Endometrium (tissue), 2 donors: ENCODE measurements at regions not wholly inside any gene's neighbourhood (a gene's known extent, or its start where the extent isn't known, plus 50 kb on each side); places are given as distances from the start of the nearest gene placed in this dataset.
A peak's percentile ranks its signal among the peaks of the same experiment; 100 is the strongest.
"Not testable (repeated sequence)": the region's sequence is repeated elsewhere in the genome, so short reads cannot be mapped to it uniquely, and the experiment has no call there.

Experiments
- FAIRE-seq: peaks from 2 replicates; lab custom pipeline; 2012; peaks lifted over from hg19 to GRCh38; lab: Jason Lieb, UNC
- donor health status: control.
- donor health status: control.

- not testable (repeated sequence) for FAIRE-seq
Measured at GRCh38 chr16:18148132-18148531, 188.4 kb downstream of the NPIPA8 start.

- not testable (repeated sequence) for FAIRE-seq
Measured at GRCh38 chr16:18146601-18147142, 189.9 kb downstream of the NPIPA8 start.

- not testable (repeated sequence) for FAIRE-seq
Measured at GRCh38 chr16:18142066-18142465, 194.5 kb downstream of the NPIPA8 start.

DNA sequence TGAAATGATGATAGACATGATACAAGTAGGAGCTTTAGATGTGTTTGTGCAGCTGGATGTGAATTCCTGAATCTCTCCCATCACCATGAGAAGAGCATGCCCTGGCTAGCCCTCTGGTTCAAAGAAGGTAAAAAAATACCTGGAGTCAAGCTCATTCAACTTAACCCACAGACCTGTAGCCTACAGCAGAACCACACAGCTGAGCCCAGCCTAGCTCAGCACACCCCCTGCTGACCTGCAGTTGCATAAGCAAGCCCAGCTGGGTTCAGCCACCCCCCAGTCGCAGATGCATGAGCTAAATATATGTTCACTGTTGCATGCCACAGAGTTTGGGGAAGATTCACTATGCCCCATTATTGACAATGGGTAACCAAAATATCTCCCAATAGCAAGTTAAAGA, 200.2 kb downstream of the NPIPA8 start:
- not testable (repeated sequence) for FAIRE-seq

DNA sequence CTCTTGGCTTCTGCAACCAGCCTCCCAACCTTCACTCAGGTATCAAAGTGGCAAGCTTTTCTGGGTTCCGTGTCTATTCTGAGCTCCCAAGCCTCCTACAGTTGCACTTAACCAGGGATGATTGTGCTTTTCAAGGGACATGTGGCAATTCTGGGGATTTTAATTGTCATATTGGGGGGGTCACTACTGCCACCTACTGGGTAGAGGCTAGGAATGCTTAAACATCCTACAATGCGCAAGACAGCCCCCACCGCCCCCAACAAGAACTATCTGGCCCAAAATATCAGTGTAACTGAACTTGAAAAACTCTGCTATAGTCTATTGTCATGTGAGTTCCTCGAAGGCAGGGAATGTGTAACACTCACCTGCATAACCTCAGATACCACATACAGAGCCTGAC, 201.5 kb downstream of the NPIPA8 start:
- FAIRE-seq = not testable (repeated sequence)

- peak; percentile 50 for FAIRE-seq
Measured at GRCh38 chr16:18131587-18131986, 204.9 kb downstream of the NPIPA8 start.

GRCh38 chr16:18130478-18131120, 205.9 kb downstream of the NPIPA8 start:
- not testable (repeated sequence) for FAIRE-seq

- not testable (repeated sequence) for FAIRE-seq
Measured at GRCh38 chr16:18127033-18127432, 209.5 kb downstream of the NPIPA8 start.

GRCh38 chr16:18119092-18119491, 217.4 kb downstream of the NPIPA8 start:
- not testable (repeated sequence) for FAIRE-seq

GRCh38 chr16:18118684-18119083, 217.9 kb downstream of the NPIPA8 start:
- not testable (repeated sequence) for FAIRE-seq

- not testable (repeated sequence) for FAIRE-seq
Measured at GRCh38 chr16:18118071-18118470, 218.5 kb downstream of the NPIPA8 start.

DNA sequence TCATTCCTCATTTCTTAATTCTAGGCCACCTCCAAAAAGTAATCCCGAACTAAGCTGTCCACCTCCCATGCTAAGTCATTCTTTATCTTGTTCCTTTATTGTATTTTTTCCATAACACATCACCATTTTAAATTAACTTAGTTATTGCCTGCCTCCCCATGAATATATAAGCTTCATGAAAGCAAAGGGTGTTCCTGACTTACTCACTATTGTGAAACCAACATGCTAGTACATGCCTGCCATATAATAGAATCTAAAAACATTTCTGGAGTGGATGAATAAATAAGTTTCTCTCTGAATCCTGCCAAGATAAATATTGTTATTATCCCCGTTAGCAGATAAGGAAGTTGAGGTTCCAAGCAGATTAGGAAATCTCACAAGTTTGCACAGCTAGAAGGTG, 232.1 kb downstream of the NPIPA8 start:
- not testable (repeated sequence) for FAIRE-seq

GRCh38 chr16:18101077-18101476, 235.5 kb downstream of the NPIPA8 start:
- FAIRE-seq = not testable (repeated sequence)

GRCh38 chr16:18092605-18093004, 243.9 kb downstream of the NPIPA8 start:
- FAIRE-seq = not testable (repeated sequence)

DNA sequence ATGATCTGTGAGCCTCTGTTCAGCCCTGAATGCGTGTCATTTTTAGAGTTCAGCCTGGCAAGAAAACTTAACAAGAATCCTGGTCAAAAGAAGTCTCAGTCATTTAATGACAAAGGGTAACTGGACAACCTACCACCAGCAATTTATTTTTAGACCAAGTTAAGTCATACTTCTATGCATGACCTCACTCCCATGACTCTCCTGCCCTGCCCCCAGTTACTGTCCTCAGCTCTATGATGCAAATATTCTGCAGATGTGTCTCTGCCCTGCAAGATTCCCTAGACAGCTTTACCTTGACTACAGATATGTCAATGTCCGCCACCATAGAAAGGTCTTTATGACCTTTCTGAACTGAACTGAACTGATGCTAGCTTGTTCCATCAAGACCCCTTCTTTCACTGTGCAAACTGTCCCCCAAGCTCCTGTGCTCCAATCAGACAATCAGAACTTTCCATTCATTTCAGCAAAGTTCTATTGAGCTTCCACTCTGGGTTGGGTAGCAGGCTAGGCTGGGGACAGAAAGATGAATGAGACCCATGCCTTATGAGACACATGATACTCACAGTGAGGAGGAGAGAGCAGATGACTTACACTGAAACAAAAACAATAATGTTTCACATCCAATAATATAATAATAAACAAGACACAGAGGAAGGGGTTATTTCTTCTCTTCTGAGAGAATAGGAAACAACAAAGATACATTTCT, 255.7 kb downstream of the NPIPA8 start:
- FAIRE-seq = not testable (repeated sequence)

DNA sequence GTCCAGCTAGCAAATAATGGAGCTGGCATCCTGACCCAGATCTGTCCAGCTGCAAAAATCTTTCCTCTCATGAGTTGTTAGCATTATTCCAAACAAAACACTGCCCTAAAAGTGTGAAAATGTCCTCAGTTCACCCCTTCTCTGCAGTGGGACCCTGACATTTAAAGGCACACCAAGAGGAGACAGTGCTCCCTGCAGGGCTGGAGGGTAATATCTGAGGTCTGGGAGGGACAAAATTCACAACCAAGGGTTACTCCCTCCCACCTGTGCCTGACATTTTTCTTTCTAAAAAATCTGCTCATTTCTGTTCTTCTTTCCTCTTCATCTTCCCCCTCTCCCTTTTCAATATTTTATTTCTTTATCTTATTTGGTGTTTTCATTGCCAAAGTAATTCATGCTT, 258.6 kb downstream of the NPIPA8 start:
- not testable (repeated sequence) for FAIRE-seq

DNA sequence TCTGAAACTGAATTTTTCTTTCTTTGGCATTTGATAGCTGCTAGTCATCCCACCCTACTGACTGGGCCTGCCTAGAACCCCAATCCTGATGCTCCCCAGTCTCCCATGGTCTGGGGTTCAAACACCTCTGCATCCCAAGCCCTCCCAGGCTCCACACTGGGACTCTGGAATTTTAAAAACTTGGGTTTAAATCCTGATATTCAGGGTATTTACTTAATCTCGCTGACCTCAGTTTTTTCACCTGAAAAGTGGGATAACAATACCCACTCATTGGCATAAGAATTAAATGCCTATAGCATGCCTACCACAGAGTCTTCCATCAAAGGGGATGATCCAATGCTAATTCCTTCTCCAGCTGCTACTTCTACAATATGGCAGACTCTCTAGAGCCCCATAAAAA, 264.4 kb downstream of the NPIPA8 start:
- no peak for FAIRE-seq

DNA sequence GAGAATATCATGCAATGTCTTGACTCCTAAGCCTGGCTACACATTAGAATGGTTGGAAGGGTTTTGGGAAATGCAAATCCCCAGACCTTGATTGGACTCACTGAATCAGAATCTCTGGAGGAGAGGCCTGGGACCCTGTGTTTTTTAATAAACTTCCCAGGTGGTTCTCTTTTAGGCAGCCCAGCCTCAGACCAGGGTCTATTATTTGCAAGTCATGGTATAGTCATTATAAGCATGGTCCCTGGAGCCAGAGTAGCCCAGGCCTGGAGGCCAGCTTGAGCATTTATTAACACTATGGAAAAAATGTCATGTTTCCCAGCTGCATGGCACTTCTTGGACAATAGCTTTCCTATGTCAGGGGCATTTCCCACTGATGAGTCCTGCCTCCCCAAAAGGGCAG, 266.9 kb downstream of the NPIPA8 start:
- FAIRE-seq = no peak

DNA sequence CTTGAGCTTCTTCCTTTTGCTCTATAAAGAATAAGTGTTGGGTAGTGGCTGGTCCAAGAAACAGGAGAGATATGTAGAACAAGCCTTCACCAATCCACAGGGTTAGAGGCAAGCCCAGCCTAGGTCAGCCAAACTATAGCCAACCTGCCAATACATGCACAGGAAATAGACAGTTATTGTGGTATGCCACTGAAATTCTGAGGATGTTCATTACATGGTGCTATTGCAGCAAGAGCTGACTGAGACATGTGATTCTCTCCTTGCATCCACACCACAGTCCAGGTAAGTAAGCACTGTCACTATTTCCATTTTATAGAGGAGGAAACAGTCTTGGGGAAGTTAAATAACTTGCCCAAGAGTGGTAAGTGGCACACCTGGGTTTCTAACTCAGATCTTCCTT, 268.1 kb downstream of the NPIPA8 start:
- FAIRE-seq = no peak

DNA sequence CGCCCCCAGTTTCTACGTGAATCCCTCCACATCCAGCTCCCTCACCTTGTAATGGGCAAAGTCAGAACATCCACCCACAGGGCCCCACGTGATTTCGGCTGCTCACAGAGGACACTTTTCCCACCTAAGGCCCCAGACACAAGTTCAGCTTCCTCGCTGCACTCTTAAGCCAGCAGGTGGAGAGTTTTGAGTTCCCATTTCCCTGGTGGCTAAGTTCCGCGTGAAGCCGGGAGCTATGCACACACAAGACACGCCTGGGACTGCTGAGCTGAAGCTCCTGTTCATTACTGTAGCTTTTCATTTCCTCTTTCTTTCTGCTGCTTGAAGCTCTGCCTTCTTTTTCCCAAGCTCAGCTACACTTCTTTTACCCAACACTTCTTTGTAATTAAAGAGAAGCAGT, 273.8 kb downstream of the NPIPA8 start:
- FAIRE-seq = no peak

DNA sequence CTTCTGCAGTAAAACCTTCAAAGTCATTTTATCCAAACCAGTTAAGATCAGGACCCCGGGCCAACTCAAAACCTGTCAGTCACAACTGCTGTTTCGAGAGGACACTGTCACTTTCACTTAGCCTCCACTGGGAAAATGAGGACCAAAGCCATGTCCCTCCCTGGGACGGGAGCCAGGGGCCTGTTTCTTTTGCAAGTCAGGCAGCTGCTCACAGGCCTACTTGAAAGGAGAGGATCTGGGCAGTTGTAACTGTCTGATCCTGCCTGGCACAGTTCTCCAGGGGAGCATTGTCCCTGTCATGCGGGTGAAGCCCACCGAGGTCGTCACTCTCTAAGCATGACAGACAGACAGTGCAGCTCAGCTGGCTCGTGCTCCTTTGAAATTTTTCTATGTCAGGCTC, 276.2 kb downstream of the NPIPA8 start:
- no peak for FAIRE-seq

DNA sequence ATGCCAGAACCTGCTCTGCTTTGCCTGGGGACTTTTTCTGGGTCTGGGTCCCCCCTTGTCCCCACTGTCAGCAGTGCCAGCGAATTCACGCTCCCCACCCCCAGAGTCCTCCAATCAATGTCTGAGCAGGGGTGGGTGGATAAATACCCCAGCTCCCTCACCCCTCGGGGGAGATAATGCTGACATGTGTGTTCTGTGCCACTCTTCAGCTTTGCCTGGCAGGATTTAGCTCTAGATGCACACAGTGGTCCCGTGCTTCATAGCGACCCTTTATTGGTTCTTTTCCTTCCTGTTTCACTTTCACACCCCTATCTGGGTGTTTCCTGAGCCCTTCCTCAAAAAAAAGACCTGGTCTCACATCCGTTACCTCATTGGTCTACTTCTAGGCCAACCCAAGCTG, 277.0 kb downstream of the NPIPA8 start:
- FAIRE-seq = no peak

DNA sequence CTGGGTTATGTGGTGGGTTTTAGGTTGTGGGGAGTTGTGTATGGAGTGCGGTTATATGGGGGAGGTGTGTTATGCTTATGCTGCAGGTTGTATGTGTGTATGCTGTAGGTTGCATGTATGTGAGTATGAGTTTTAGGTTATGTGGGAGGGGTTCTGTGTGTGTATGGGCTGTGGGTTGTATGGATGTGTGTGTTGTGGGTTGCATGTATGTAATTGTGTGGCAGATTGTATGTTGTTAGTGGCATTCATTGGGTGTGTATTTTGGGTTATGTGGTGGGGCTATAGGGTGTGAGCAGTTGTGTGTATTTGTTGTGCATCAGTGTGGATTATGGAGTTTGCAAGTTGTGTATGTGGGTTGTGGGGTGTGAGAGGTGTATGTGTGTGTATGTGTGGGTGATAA, 277.4 kb downstream of the NPIPA8 start:
- no peak for FAIRE-seq
